IMR-90 (cell line): ENCODE measurements at regions not wholly inside any gene's neighbourhood (a gene's known extent, or its start where the extent isn't known, plus 50 kb on each side); places are given as distances from the start of the nearest gene placed in this dataset.

Experiments
- ATAC-seq: fragments of 200-7000 bp; cut with Tn5 transposase; 2 replicates; pipeline ENCODE4 v1.9.1; 2020; ENCODE audit warnings: low read depth, mild to moderate bottlenecking, moderate library complexity
- BruUV-seq: library from RNA; stranded (reverse); fragments of 400-500 nt; replicated peaks from 2 replicates; lab custom pipeline; 2021; lab: Mats Ljungman, UMichigan
- CTCF ChIA-PET: fragments of 300-600 bp; formaldehyde crosslinking; extraction: SDS; loops from one replicate; lab custom pipeline; 2021; ENCODE audit warnings: antibody characterized with exemption; lab: Yijun Ruan, JAX
- POLR2A ChIA-PET: fragments of 300-600 bp; sonication (Branson Sonifier 250); formaldehyde crosslinking; loops from one replicate; lab custom pipeline; 2022; ENCODE audit warnings: antibody characterized with exemption; ENCODE audit not compliant: unreplicated experiment; lab: Charles Lee
- DNase-seq: peaks from one replicate; pipeline ENCODE4 v3.0.0; 2013
- H2AFZ ChIP-seq: replicated peaks from 2 replicates; pipeline ENCODE3; 2013; ENCODE audit warnings: low read length, mild to moderate bottlenecking; ENCODE audit not compliant: poor library complexity
- H2AK5ac ChIP-seq: 2 replicates; pipeline ENCODE4 v1.6.1; 2013; ENCODE audit warnings: low read depth, low read length, inconsistent platforms
- H2AK9ac ChIP-seq: replicated peaks from 2 replicates; pipeline ENCODE3; 2013; ENCODE audit warnings: mild to moderate bottlenecking, low read depth, low read length, moderate library complexity; ENCODE audit not compliant: poor library complexity
- H2BK120ac ChIP-seq: 2 replicates; pipeline ENCODE4 v1.6.1; 2013; ENCODE audit warnings: low read depth, low read length, inconsistent platforms
- H2BK15ac ChIP-seq: 3 replicates; pipeline ENCODE4 v1.6.1; 2013; ENCODE audit warnings: low read depth, low read length, inconsistent platforms
- H2BK20ac ChIP-seq: 2 replicates; pipeline ENCODE4 v1.6.1; 2013; ENCODE audit warnings: low read depth, mild to moderate bottlenecking, inconsistent platforms, low read length, moderate library complexity
- H2BK5ac ChIP-seq: 2 replicates; pipeline ENCODE4 v1.6.1; 2013; ENCODE audit warnings: mild to moderate bottlenecking, low read depth, low read length, inconsistent platforms; ENCODE audit not compliant: poor library complexity, severe bottlenecking
- H3K14ac ChIP-seq: replicated peaks from 2 replicates; pipeline ENCODE4 v1.6.1; 2013; ENCODE audit warnings: low read depth, low read length, inconsistent platforms
- H3K18ac ChIP-seq: 2 replicates; pipeline ENCODE4 v1.6.1; 2013; ENCODE audit warnings: low read depth, low read length, control low read depth
- H3K23ac ChIP-seq: 2 replicates; pipeline ENCODE4 v1.6.1; 2013; ENCODE audit warnings: low read depth, low read length, inconsistent platforms
- H3K27ac ChIP-seq: 2 replicates; pipeline ENCODE4 v1.5.1; 2013; ENCODE audit warnings: mild to moderate bottlenecking, control low read depth, low read length; ENCODE audit not compliant: insufficient read depth
- H3K27me3 ChIP-seq: 2 replicates; pipeline ENCODE4 v1.6.1; 2013; ENCODE audit warnings: low read length; ENCODE audit not compliant: control insufficient read depth, insufficient read depth
- H3K36me3 ChIP-seq: 2 replicates; pipeline ENCODE4 v1.6.1; 2013; ENCODE audit warnings: low read length, mixed read lengths; ENCODE audit not compliant: control insufficient read depth, insufficient read depth
- H3K4ac ChIP-seq: 2 replicates; pipeline ENCODE4 v1.6.1; 2013; ENCODE audit warnings: low read depth, low read length, inconsistent platforms
- H3K4me1 ChIP-seq: 2 replicates; pipeline ENCODE4 v1.6.1; 2013; ENCODE audit warnings: low read length, mixed read lengths; ENCODE audit not compliant: control insufficient read depth, insufficient read depth
- H3K4me2 ChIP-seq: 2 replicates; pipeline ENCODE4 v1.6.1; 2013; ENCODE audit warnings: low read depth, mild to moderate bottlenecking, control low read depth, low read length, moderate library complexity
- H3K4me3 ChIP-seq: 2 replicates; pipeline ENCODE4 v1.5.1; 2013; ENCODE audit warnings: low read depth, mild to moderate bottlenecking, control low read depth, low read length, moderate library complexity; ENCODE audit not compliant: insufficient read depth
- H3K56ac ChIP-seq: 2 replicates; pipeline ENCODE4 v1.6.1; 2013; ENCODE audit warnings: low read length, inconsistent platforms; ENCODE audit not compliant: insufficient read depth; ENCODE audit errors: extremely low read depth
- H3K79me1 ChIP-seq, 2 experiments: 2 replicates each; pipeline ENCODE4 v1.6.1; 2013; ENCODE audit warnings: low read length in 2 of 2, inconsistent platforms in 1 of 2, low read depth in 1 of 2
- H3K9ac ChIP-seq: 2 replicates; pipeline ENCODE4 v1.6.1; 2013; ENCODE audit warnings: low read depth, low read length, control low read depth
- H3K9me1 ChIP-seq: 2 replicates; pipeline ENCODE4 v1.6.1; 2013; ENCODE audit warnings: low read length, inconsistent platforms; ENCODE audit not compliant: insufficient read depth
- H3K9me3 ChIP-seq: 2 replicates; pipeline ENCODE4 v1.6.1; 2013; ENCODE audit warnings: low read length; ENCODE audit not compliant: control insufficient read depth, insufficient read depth
- H4K20me1 ChIP-seq: 2 replicates; pipeline ENCODE4 v1.6.1; 2013; ENCODE audit warnings: low read length, inconsistent platforms; ENCODE audit not compliant: insufficient read depth
- H4K5ac ChIP-seq: 2 replicates; pipeline ENCODE4 v1.6.1; 2013; ENCODE audit warnings: mild to moderate bottlenecking, low read depth, low read length, control low read depth
- H4K8ac ChIP-seq, 2 experiments: 2 replicates each; pipeline ENCODE4 v1.6.1; 2013; ENCODE audit warnings: low read depth in 2 of 2, low read length in 2 of 2, control low read depth in 1 of 2, inconsistent platforms in 1 of 2
- H4K91ac ChIP-seq: 2 replicates; pipeline ENCODE4 v1.6.1; 2013; ENCODE audit warnings: low read depth, low read length, inconsistent platforms; ENCODE audit not compliant: insufficient read depth
- CEBPB ChIP-seq: IDR thresholded peaks from 2 replicates; pipeline ENCODE4 v1.6.1; 2012; ENCODE audit warnings: low read depth, low read length, improper control_type of control experiment
- CHD1 ChIP-seq: IDR thresholded peaks from 2 replicates; pipeline ENCODE4 v1.6.1; 2012; ENCODE audit warnings: low read depth, low read length, improper control_type of control experiment
- MAFK ChIP-seq: IDR thresholded peaks from 2 replicates; pipeline ENCODE4 v1.6.1; 2012; ENCODE audit warnings: low read depth, low read length, improper control_type of control experiment
- RAD21 ChIP-seq: IDR thresholded peaks from 2 replicates; pipeline ENCODE4 v1.6.1; 2012; ENCODE audit warnings: low read length, improper control_type of control experiment
- WGBS, 2 experiments: methylation state at CpG; one replicate each; pipeline versions ENCODE4 v1.1.5 to v1.1.7; 2013; ENCODE audit warnings: missing lambda C conversion rate in 2 of 2; ENCODE audit not compliant: insufficient read length in 1 of 2; ENCODE audit errors: extremely low coverage in 2 of 2; 5-methylcytosine and 5-hydroxymethylcytosine counted together
- dilution Hi-C: fragments of 300-500 bp; cut with HindIII; formaldehyde crosslinking; loops from one replicate; pipeline ENCODE4 v1.14.3; 2018; ENCODE audit warnings: low sequenced_read_pairs; ENCODE audit not compliant: unreplicated experiment
- in situ Hi-C: fragments of 300-500 bp; cut with MboI; formaldehyde crosslinking; loops from 3 replicates; pipeline ENCODE4 v1.14.3; 2019; ENCODE audit warnings: low sequenced_read_pairs, inconsistent platforms, mixed read lengths
- intact Hi-C: fragments of 100-400 bp; cut with micrococcal nuclease; formaldehyde crosslinking; loops from 2 replicates; pipeline ENCODE4 v1.10.0; 2022
- TF ChIP-seq, protein P1 (sequence below): fragments of 150-350 bp; IDR thresholded peaks from 2 replicates; pipeline ENCODE4 v1.6.1; 2017; ENCODE audit warnings: mild to moderate bottlenecking, antibody characterized with exemption, low read length, low read depth

- Histone ChIP-seq H3K14ac (no peak overlapping the region), H3K4me3 (no peak overlapping the region), H3K23ac (no peak overlapping the region; the same call in 1 of the 2 replicates), H2BK20ac (no peak overlapping the region), H2AK5ac (no peak overlapping the region), H3K4me1 (no peaks in the 10 kb centered on the region), H2AK9ac (no peak overlapping the region), H3K4ac (no peak overlapping the region), H4K8ac (no peak overlapping the region), H3K56ac (no peak overlapping the region), H3K79me1 (no peaks in the 10 kb centered on the region), H3K9me3 (no peaks in the 10 kb centered on the region), H3K36me3 (no peaks in the 10 kb centered on the region), H2BK5ac (no peak overlapping the region), H4K5ac (no peak overlapping the region), H4K91ac (no peak overlapping the region), H2BK15ac (no peak overlapping the region), H3K9ac (no peak overlapping the region), H3K27me3 (peaks cover 46% of the 10 kb centered on the region; the same call in 1 of the 2 replicates), H2AFZ (no peak overlapping the region), H3K9me1 (no peaks in the 10 kb centered on the region), H4K20me1 (no peaks in the 10 kb centered on the region), H3K4me2 (no peak overlapping the region), H2BK120ac (no peak overlapping the region), H3K27ac (no peak overlapping the region), H3K18ac (no peak overlapping the region)
- POLR2A ChIA-PET = no interaction called here
- no peak for DNase-seq
- no TSS peak for BruUV-seq
- in situ Hi-C loops (no loop called here), dilution Hi-C loops (no loop called here), intact Hi-C loops (no loop called here)
- WGBS, 2 experiments = 68% methylated on average over 13 of the region's 28 CpGs; no CpG with 5 or more reads in 1 of the 2 experiments
- no peak for ATAC-seq
- CTCF ChIA-PET = no interaction called here
- no peak for TF ChIP-seq CHD1
- TF ChIP-seq, protein P1, sequence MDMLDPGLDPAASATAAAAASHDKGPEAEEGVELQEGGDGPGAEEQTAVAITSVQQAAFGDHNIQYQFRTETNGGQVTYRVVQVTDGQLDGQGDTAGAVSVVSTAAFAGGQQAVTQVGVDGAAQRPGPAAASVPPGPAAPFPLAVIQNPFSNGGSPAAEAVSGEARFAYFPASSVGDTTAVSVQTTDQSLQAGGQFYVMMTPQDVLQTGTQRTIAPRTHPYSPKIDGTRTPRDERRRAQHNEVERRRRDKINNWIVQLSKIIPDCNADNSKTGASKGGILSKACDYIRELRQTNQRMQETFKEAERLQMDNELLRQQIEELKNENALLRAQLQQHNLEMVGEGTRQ = no peak
- TF ChIP-seq CEBPB = no peak
- no peak for TF ChIP-seq MAFK
- TF ChIP-seq RAD21 = no peak
Observed at GRCh38 chr17:79211061-79211770, 136.6 kb downstream of the ENGASE start.
